ENCODE measurements at regions not wholly inside any gene's neighbourhood (a gene's known extent, or its start where the extent isn't known, plus 50 kb on each side); places are given as distances from the start of the nearest gene placed in this dataset.

DNA sequence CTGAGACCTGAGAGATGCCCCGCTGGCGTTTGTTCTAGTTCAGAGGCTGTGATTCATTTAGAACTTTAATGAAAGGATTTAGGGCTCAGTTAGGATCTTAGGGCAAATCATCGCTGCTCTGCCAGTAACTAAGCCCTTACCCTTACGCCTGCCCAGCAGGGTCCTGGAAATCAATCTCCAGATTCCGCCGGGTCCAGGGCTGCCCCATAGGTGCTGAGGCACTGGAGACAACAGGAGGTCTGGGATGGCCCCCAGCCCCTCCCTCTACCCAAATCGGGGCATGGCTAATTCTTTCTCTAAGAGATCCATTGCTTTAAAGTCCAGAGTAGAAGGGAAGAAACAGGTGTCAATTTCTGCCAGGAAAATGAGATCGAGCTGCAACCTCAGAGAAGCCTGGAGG is 83.1 kb downstream of the SDC1 start:
- H2AFZ ChIP-seq (ENCODE audit: low read length, unreplicated experiment): peak overlapping the region; percentile 6
- no peaks in the 10 kb centered on the region for H3K79me2 ChIP-seq (ENCODE audit: control insufficient read depth, insufficient read depth, low read length, unreplicated experiment)
- no peaks in the 10 kb centered on the region for H3K36me3 ChIP-seq (ENCODE audit: insufficient read depth, low read length)
- no peaks in the 10 kb centered on the region for H3K27me3 ChIP-seq (ENCODE audit: insufficient read depth, low read length)
- peaks cover 22% of the 10 kb centered on the region for H3K4me1 ChIP-seq (ENCODE audit: control insufficient read depth, insufficient read depth, low read length, unreplicated experiment)
- H3K4me3 ChIP-seq (ENCODE audit: low read depth, low read length): no peak overlapping the region
- H3K27ac ChIP-seq (ENCODE audit: low read depth, low read length): peak overlapping the region; percentile 67

- H3K36me3 ChIP-seq (ENCODE audit: insufficient read depth, low read length): no peaks in the 10 kb centered on the region
- H2AFZ ChIP-seq (ENCODE audit: low read length, unreplicated experiment): peak overlapping the region; percentile 6
- no peaks in the 10 kb centered on the region for H3K79me2 ChIP-seq (ENCODE audit: control insufficient read depth, insufficient read depth, low read length, unreplicated experiment)
- peaks cover 22% of the 10 kb centered on the region for H3K4me1 ChIP-seq (ENCODE audit: control insufficient read depth, insufficient read depth, low read length, unreplicated experiment)
- no peak overlapping the region for H3K4me3 ChIP-seq (ENCODE audit: low read depth, low read length)
- peak overlapping the region; percentile 67 for H3K27ac ChIP-seq (ENCODE audit: low read depth, low read length)
- H3K27me3 ChIP-seq (ENCODE audit: insufficient read depth, low read length): no peaks in the 10 kb centered on the region
Measured at GRCh38 chr2:20141056-20141762, 83.7 kb downstream of the SDC1 start.

GRCh38 chr2:20140321-20141055 is 84.4 kb downstream of the SDC1 start:
- Histone ChIP-seq H3K4me1 (ENCODE audit: control insufficient read depth, insufficient read depth, low read length, unreplicated experiment) (peaks cover 22% of the 10 kb centered on the region), H3K79me2 (ENCODE audit: control insufficient read depth, insufficient read depth, low read length, unreplicated experiment) (no peaks in the 10 kb centered on the region), H3K4me3 (ENCODE audit: low read depth, low read length) (no peak overlapping the region), H3K27ac (ENCODE audit: low read depth, low read length) (peak overlapping the region; percentile 18; the same call in 1 of the 2 replicates), H3K27me3 (ENCODE audit: insufficient read depth, low read length) (no peaks in the 10 kb centered on the region), H2AFZ (ENCODE audit: low read length, unreplicated experiment) (no peak overlapping the region), H3K36me3 (ENCODE audit: insufficient read depth, low read length) (no peaks in the 10 kb centered on the region)

GRCh38 chr2:20139407-20140172 is 85.3 kb downstream of the SDC1 start:
- H2AFZ ChIP-seq (ENCODE audit: low read length, unreplicated experiment): peak overlapping the region; percentile 13
- H3K4me3 ChIP-seq (ENCODE audit: low read depth, low read length): no peak overlapping the region
- H3K4me1 ChIP-seq (ENCODE audit: control insufficient read depth, insufficient read depth, low read length, unreplicated experiment): peaks cover 22% of the 10 kb centered on the region
- no peak overlapping the region for H3K27ac ChIP-seq (ENCODE audit: low read depth, low read length)
- no peaks in the 10 kb centered on the region for H3K79me2 ChIP-seq (ENCODE audit: control insufficient read depth, insufficient read depth, low read length, unreplicated experiment)
- no peaks in the 10 kb centered on the region for H3K36me3 ChIP-seq (ENCODE audit: insufficient read depth, low read length)
- H3K27me3 ChIP-seq (ENCODE audit: insufficient read depth, low read length): no peaks in the 10 kb centered on the region

DNA sequence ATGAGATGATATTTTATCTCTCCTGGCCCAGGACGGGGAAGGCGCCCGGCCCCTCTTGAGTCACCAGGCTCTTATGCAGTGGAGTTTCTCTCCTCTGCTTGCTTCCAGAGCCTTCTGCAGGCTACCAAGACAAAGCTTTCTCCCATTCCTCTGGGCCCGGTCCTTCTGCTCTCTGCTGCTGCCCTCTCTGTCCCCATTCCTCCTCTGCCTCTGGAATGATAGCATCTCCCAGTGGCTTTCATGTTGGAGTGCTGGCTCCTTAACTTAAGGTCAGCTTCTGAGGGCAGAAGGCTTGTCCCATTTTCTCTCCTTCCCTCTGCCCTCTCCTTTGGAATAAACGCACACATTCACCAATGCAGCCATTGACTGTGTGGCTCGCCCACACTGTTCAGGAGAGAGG is 86.2 kb downstream of the SDC1 start:
- H3K27me3 ChIP-seq (ENCODE audit: insufficient read depth, low read length): no peaks in the 10 kb centered on the region
- no peaks in the 10 kb centered on the region for H3K79me2 ChIP-seq (ENCODE audit: control insufficient read depth, insufficient read depth, low read length, unreplicated experiment)
- no peak overlapping the region for H2AFZ ChIP-seq (ENCODE audit: low read length, unreplicated experiment)
- peaks cover 22% of the 10 kb centered on the region for H3K4me1 ChIP-seq (ENCODE audit: control insufficient read depth, insufficient read depth, low read length, unreplicated experiment)
- H3K4me3 ChIP-seq (ENCODE audit: low read depth, low read length): no peak overlapping the region
- H3K36me3 ChIP-seq (ENCODE audit: insufficient read depth, low read length): no peaks in the 10 kb centered on the region
- H3K27ac ChIP-seq (ENCODE audit: low read depth, low read length): no peak overlapping the region

DNA sequence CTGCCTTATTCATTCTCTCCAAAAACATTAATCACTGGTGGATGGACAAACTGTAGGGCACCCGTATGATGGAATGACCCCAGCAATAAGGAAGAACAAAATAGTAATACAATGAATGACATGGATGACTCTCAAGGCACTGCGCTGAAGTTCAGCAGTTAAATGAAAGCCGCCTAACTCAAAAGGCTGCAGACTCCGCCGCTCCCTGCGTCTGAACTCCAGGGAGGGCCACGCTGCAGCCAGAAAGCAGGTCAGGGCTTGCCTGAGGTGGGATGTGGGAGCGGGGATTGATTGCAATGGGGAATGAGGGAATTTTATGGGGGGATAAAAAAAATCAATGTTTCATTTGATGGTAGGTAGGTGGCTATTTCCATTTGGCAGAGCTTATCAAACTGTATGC is 86.5 kb upstream of the LAPTM4A start:
- Histone ChIP-seq H3K4me1 (ENCODE audit: control insufficient read depth, insufficient read depth, low read length, unreplicated experiment) (peaks cover 22% of the 10 kb centered on the region), H3K27me3 (ENCODE audit: insufficient read depth, low read length) (no peaks in the 10 kb centered on the region), H3K4me3 (ENCODE audit: low read depth, low read length) (no peak overlapping the region), H3K27ac (ENCODE audit: low read depth, low read length) (no peak overlapping the region), H3K36me3 (ENCODE audit: insufficient read depth, low read length) (no peaks in the 10 kb centered on the region), H3K79me2 (ENCODE audit: control insufficient read depth, insufficient read depth, low read length, unreplicated experiment) (no peaks in the 10 kb centered on the region), H2AFZ (ENCODE audit: low read length, unreplicated experiment) (no peak overlapping the region)

- Histone ChIP-seq H3K36me3 (ENCODE audit: insufficient read depth, low read length) (no peaks in the 10 kb centered on the region), H3K79me2 (ENCODE audit: control insufficient read depth, insufficient read depth, low read length, unreplicated experiment) (no peaks in the 10 kb centered on the region), H3K27ac (ENCODE audit: low read depth, low read length) (no peak overlapping the region), H3K4me1 (ENCODE audit: control insufficient read depth, insufficient read depth, low read length, unreplicated experiment) (peaks cover 22% of the 10 kb centered on the region), H3K27me3 (ENCODE audit: insufficient read depth, low read length) (no peaks in the 10 kb centered on the region), H2AFZ (ENCODE audit: low read length, unreplicated experiment) (no peak overlapping the region), H3K4me3 (ENCODE audit: low read depth, low read length) (no peak overlapping the region)
Measured at GRCh38 chr2:20137131-20137571, 85.7 kb upstream of the LAPTM4A start.

- H3K36me3 ChIP-seq (ENCODE audit: insufficient read depth, low read length): no peaks in the 10 kb centered on the region
- no peak overlapping the region for H3K4me3 ChIP-seq (ENCODE audit: low read depth, low read length)
- H3K79me2 ChIP-seq (ENCODE audit: control insufficient read depth, insufficient read depth, low read length, unreplicated experiment): no peaks in the 10 kb centered on the region
- H3K27ac ChIP-seq (ENCODE audit: low read depth, low read length): no peak overlapping the region
- peaks cover 13% of the 10 kb centered on the region for H3K4me1 ChIP-seq (ENCODE audit: control insufficient read depth, insufficient read depth, low read length, unreplicated experiment)
- H2AFZ ChIP-seq (ENCODE audit: low read length, unreplicated experiment): no peak overlapping the region
- H3K27me3 ChIP-seq (ENCODE audit: insufficient read depth, low read length): 0 out of 2 replicates have a peak, but pooled peaks cover 4% of the 10 kb centered on the region
Measured at GRCh38 chr2:20136149-20136548, 84.7 kb upstream of the LAPTM4A start.

GRCh38 chr2:20135631-20136050 is 84.2 kb upstream of the LAPTM4A start:
- Histone ChIP-seq H3K79me2 (ENCODE audit: control insufficient read depth, insufficient read depth, low read length, unreplicated experiment) (no peaks in the 10 kb centered on the region), H3K4me1 (ENCODE audit: control insufficient read depth, insufficient read depth, low read length, unreplicated experiment) (peaks cover 8% of the 10 kb centered on the region), H3K27ac (ENCODE audit: low read depth, low read length) (no peak overlapping the region), H3K27me3 (ENCODE audit: insufficient read depth, low read length) (0 out of 2 replicates have a peak, but pooled peaks cover 4% of the 10 kb centered on the region), H2AFZ (ENCODE audit: low read length, unreplicated experiment) (no peak overlapping the region), H3K36me3 (ENCODE audit: insufficient read depth, low read length) (no peaks in the 10 kb centered on the region), H3K4me3 (ENCODE audit: low read depth, low read length) (no peak overlapping the region)

GRCh38 chr2:20132990-20133535 is 81.6 kb upstream of the LAPTM4A start:
- H3K4me1 ChIP-seq (ENCODE audit: control insufficient read depth, insufficient read depth, low read length, unreplicated experiment): no peaks in the 10 kb centered on the region
- no peaks in the 10 kb centered on the region for H3K36me3 ChIP-seq (ENCODE audit: insufficient read depth, low read length)
- H3K27ac ChIP-seq (ENCODE audit: low read depth, low read length): no peak overlapping the region

More at GRCh38 chr2:20132990-20133535, 81.6 kb upstream of the LAPTM4A start:
- Histone ChIP-seq H3K27me3 (ENCODE audit: insufficient read depth, low read length) (0 out of 2 replicates have a peak, but pooled peaks cover 4% of the 10 kb centered on the region), H2AFZ (ENCODE audit: low read length, unreplicated experiment) (no peak overlapping the region), H3K4me3 (ENCODE audit: low read depth, low read length) (no peak overlapping the region), H3K79me2 (ENCODE audit: control insufficient read depth, insufficient read depth, low read length, unreplicated experiment) (no peaks in the 10 kb centered on the region)

All from ACC112 (cell line).